GM21447 (cell line): ENCODE measurements at regions not wholly inside any gene's neighbourhood (a gene's known extent, or its start where the extent isn't known, plus 50 kb on each side); places are given as distances from the start of the nearest gene placed in this dataset.

Experiments used
- ATAC-seq: cut with Tn5 transposase; IDR thresholded peaks from one replicate; pipeline ENCODE4 v1.9.1; 2021; ENCODE audit not compliant: unreplicated experiment

DNA sequence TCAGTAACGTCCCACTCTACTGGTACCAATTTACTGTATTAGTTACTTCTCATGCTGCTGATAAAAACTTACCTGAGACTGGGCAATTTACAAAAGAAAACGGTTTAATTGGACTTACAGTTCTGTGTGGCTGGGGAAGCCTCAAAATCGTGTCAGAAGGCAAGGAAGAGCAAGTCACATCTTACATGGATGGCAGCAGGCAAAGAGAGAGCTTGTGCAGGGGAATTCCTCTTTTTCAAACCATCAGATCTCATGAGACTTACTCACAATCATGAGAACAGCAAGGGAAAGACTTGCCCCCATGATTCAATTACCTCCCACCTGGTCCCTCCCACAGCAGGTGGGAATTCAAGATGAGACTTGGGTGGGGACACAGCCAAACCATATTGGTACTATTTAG lies 908.2 kb upstream of the NR2F2 start:
- ATAC-seq: no peak

DNA sequence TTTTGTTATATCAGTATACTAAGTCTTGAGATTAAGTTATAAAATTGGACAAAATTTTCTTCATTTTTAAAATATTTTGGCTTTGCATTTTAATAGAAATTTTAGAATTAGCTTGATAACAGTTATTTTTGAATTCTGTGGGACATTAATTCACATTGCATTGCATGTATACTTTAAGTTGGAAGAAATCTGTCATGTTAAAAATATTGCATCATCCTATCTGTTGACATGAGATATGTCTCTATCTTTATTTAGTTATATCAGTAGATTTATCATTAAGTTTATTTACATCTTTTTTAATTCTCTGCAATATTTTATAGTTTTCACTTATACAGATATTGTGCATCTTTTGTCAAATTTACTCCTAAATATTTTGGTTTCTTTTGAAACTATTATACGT lies 904.6 kb upstream of the NR2F2 start:
- ATAC-seq: no peak

GRCh38 chr15:95429345-95429744 lies 901.2 kb upstream of the NR2F2 start:
- no peak for ATAC-seq

DNA sequence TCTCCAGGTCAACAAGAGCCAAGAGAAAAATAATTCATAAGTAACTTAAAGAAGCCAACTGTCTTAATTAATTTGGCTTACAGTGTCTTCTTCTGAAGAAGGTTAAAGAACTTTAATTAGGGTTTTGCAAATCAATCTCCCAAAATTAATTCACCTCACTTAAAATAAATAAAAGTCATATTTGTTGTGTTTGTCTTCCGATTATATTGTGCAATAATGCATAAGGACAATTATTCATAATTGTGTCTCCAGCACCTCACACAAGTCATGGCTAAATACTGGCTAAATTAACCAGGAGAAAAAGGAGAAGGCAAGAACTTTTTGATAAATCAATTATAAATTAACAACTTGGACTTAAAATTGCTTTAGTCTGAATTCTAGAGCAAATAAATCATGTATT lies 899.0 kb upstream of the NR2F2 start:
- ATAC-seq: no peak

DNA sequence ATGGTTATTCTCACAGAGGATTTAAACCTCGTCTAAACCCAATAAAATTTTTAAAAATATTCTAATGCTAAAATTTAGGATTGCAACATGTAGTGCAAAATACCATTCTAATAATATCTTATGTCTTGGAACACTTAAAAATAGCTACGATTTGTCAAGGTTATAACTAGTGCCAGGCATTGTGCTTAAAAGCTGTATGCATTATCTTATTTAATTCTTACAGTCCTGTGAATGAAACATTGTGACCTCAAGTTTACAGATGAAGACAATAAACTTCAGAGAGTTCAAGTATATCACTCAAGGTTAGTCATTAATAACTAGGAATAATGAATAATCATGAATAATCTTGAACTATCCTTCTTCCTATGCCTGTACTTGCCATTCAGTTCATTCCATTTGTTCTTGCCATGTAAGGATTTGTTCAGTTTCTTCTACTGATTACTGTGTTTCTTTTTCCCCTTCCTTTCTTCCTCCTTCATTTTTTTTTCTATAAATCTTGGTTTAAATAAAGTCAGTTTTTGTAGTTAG lies 897.6 kb upstream of the NR2F2 start:
- ATAC-seq: no peak

- no peak for ATAC-seq
Measured at GRCh38 chr15:95439922-95440376, 890.6 kb upstream of the NR2F2 start.

GRCh38 chr15:95440712-95441111 lies 889.8 kb upstream of the NR2F2 start:
- no peak for ATAC-seq

- ATAC-seq: no peak
Measured at GRCh38 chr15:95442107-95442719, 888.3 kb upstream of the NR2F2 start.

DNA sequence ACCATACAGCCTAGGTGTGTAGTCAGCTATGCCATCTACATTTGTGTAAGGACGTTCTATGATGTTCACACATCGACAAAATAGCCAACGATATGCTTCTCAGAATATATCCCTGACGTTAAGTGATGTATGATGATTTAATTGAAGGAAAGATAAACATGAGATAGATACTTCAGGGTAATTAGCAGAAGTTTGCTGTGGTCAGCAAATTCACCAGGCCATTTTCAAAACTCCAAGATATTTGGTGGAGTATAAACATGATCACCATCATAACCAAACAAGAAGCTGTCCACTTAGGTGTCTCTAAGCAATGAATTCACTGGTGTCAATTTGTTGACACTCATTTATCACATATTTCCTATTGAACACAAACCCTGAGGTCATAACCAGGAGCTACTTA lies 885.6 kb upstream of the NR2F2 start:
- ATAC-seq: no peak

DNA sequence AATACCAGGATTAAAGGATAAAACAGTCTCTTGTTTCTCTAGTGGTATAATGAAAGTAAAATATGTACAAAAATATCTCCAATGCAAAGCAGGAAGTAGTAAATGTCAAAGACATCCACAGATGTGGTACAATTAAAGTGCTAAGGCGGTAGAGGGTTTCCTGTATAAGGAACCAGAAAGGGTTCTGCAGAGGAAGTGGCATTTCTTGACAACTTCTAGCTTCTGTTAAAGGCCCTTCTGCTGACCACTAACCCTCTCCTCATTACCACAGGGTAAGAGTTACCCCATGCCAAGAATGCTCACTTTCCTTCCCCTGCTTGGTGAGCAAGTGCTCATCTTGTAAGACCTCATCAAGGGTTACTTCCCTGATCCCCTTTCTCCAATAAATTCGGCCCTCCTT lies 883.6 kb upstream of the NR2F2 start:
- ATAC-seq: no peak

DNA sequence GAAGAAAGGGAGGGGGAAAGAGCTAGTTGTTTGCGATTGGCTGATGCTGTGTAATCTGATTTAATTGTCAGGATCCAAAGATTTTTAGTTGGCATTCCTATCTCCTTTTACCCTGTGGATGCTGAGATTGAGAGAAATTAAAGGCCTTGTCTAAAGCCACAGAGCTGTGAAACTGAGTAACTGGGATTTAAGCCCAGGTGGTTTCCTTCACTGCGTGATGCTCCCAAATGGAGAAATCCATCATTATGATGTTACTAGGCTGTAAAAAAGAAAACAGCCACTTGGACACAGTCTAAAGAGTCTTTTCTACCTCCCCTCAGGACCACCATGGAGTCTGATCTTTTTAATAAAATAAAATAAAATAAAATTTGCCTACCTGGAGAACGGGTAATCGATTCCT lies 883.0 kb upstream of the NR2F2 start:
- no peak for ATAC-seq

GRCh38 chr15:95448531-95449229 lies 881.8 kb upstream of the NR2F2 start:
- no peak for ATAC-seq

DNA sequence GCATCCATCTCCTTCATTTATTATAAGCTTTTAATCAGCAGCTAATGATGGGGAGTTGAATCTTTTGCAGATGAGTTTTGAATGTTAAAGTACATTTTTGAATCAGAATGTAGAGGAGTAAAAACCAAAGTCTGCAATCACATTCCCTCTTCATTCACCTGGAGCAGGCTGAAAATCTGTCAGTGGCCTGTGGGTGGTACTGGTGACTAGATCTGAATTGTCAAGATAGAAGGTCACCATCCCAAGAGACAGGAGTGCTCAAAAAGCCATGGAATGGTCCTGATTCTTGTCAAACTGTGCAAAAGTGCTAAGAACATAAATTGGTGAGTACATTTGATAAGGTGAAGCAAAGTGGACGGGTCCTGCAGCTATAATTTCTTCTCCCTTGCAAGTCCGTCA lies 881.3 kb upstream of the NR2F2 start:
- no peak for ATAC-seq

DNA sequence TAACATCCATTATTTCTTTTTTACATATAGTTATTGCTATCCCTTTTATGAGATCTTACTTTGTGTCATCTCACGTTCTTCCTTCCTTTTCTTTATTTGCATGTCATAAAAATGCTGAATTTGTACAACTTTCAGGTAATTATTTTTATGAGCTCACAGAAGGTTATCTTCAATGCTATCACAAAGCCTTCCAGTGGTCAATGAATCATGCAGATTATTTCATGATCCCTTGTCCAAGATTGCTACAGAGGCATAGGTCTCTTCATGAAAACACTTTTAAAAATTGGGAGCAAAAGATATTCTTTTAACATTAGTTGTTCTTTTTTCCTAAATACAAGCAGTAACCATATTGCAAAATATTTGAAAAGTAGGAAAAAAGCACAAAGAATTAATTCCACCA lies 880.1 kb upstream of the NR2F2 start:
- ATAC-seq: no peak

DNA sequence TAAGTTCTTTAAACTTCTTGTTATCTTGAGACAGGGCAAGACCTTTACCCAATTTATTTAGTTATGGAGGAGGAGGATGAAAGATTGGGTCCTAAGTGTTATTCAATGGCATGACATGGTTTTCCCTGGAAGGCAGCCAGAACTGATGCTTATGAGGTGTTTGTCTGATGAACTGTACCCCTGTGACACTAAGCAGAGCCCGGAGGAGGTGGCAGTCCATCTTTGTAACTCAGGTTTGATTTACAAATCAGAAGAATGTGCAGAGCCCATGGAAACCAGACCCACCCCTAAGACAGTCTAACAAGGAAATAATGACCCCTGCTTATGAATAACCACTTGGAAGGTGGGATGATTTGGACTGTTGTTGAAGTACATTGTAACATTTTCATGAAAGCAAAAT lies 878.6 kb upstream of the NR2F2 start:
- no peak for ATAC-seq

GRCh38 chr15:95454403-95455262 lies 875.9 kb upstream of the NR2F2 start:
- ATAC-seq: no peak

- no peak for ATAC-seq
Measured at GRCh38 chr15:95457520-95457919, 873.0 kb upstream of the NR2F2 start.

DNA sequence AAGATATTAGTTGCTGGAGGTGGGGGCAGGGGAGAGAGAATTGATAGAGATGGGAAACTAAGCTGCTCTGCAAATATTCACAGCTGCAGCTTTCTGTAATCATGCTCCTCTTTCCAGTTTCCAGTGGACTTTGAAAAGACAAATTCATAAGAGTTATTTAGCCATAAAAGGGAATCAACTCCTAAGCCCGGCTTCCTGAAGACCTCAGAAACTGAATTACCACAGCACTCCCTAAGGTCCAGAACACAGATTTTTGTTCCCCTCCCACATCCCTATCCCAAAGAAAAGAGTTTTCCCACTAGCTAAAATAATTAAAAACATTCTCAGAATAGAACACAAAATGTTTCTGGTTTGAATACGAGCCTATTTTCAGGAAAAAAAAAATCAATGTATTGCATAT lies 871.8 kb upstream of the NR2F2 start:
- ATAC-seq: no peak

DNA sequence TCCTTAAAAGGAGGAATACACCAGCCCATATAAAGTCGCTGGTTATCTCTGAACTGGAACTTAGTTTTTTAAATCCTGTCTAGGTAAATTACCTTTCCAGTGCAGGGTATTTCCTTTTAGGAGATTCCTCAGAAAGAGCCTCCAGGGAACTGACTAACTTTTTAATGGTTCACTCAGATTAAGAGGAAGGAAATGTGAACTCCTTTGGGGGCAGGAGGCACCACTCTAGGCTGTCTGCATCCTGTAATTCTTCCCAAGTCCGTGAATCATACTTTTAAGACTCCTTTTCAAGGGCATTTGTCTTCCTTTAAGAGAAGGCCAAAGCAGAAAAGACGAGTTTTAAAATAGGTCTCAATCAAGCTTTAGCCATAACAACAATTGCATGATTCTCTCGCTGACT lies 871.2 kb upstream of the NR2F2 start:
- ATAC-seq: no peak

- ATAC-seq: no peak
Measured at GRCh38 chr15:95464509-95464908, 866.0 kb upstream of the NR2F2 start.

GRCh38 chr15:95468820-95469219 lies 861.7 kb upstream of the NR2F2 start:
- ATAC-seq: no peak

DNA sequence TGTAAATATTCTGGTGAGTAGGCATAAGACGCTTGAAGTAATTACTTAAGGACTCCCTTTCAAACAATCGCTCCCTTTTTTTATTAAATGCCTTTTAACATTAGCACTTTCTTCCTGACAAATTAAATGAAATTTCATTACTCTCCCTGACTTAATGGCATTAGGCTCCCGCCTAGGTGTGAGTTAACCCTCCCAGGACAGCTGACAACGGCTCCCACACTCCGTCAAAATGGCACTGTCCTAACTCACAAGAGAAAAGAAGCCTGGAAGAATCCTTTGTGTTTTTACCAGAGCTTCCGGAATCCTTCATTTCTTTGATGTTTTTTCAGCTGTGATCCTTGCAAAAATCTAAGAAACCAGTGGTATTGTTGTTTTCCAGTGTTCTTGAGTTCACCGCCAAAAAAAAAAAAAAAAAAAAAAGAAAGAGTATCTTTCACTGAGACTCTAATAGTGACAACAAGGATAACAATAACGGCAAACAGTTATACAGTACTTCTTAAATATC lies 861.0 kb upstream of the NR2F2 start:
- ATAC-seq: no peak
